ENCODE measurements at regions not wholly inside any gene's neighbourhood (a gene's known extent, or its start where the extent isn't known, plus 50 kb on each side); places are given as distances from the start of the nearest gene placed in this dataset.

DNA sequence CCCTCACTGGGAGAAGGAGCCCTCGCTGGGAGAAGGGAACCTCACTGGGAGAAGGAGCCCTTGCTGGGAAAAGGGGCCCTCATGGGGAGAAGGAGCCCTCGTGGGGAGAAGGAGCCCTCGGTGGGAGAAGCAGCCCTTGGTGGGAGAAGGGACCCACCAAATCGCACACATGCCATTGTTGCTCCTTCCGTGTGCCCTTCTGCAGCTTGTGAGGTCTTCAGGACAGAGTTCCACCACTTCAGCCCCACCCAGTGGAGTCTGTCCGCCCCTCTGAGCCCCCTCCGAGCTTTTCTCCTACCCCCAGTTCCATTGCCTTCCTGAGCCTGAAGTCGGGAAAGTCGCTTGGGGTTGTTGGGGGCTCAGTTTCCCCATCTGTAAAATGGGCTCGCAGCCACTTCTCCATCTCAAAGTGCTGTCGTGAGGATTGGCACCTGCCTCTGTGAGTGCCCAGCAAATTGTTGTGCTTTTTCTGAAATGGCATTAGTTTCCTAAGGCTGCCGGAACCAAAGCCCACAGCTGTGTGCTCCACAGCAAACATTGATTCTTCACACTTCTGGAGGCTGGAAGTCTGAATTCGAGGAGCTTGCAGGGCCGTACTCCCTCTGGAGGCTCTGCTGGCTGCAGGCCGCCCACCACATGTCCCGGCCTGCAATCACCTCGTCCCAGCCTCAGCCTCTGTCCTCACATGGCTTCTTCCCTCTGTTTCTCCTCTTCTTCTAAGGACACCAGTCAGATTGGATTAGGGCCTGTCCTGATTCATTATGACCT lies 124.7 kb upstream of the PMEPA1 start:
- TF ChIP-seq, protein P1, sequence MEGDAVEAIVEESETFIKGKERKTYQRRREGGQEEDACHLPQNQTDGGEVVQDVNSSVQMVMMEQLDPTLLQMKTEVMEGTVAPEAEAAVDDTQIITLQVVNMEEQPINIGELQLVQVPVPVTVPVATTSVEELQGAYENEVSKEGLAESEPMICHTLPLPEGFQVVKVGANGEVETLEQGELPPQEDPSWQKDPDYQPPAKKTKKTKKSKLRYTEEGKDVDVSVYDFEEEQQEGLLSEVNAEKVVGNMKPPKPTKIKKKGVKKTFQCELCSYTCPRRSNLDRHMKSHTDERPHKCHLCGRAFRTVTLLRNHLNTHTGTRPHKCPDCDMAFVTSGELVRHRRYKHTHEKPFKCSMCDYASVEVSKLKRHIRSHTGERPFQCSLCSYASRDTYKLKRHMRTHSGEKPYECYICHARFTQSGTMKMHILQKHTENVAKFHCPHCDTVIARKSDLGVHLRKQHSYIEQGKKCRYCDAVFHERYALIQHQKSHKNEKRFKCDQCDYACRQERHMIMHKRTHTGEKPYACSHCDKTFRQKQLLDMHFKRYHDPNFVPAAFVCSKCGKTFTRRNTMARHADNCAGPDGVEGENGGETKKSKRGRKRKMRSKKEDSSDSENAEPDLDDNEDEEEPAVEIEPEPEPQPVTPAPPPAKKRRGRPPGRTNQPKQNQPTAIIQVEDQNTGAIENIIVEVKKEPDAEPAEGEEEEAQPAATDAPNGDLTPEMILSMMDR (IDR thresholded peaks at IDR 0.05): no peak
- no peaks in the 10 kb centered on the region for H3K27me3 ChIP-seq
- no peaks in the 10 kb centered on the region for H3K36me3 ChIP-seq
- H3K4me1 ChIP-seq: no peaks in the 10 kb centered on the region
- no peak overlapping the region for H3K27ac ChIP-seq
- H3K4me3 ChIP-seq: no peak overlapping the region
- no peaks in the 10 kb centered on the region for H3K9me3 ChIP-seq
- no peak for DNase-seq (ENCODE audit: low spot score)

GRCh38 chr20:57831993-57832585 lies 122.3 kb upstream of the PMEPA1 start:
- no peaks in the 10 kb centered on the region for H3K36me3 ChIP-seq
- H3K27me3 ChIP-seq: no peaks in the 10 kb centered on the region
- H3K4me1 ChIP-seq: no peaks in the 10 kb centered on the region
- TF ChIP-seq, protein P1 (IDR thresholded peaks at IDR 0.05): no peak
- H3K27ac ChIP-seq: no peak overlapping the region
- H3K4me3 ChIP-seq: no peak overlapping the region
- H3K9me3 ChIP-seq: no peaks in the 10 kb centered on the region
- no peak for DNase-seq (ENCODE audit: low spot score)

DNA sequence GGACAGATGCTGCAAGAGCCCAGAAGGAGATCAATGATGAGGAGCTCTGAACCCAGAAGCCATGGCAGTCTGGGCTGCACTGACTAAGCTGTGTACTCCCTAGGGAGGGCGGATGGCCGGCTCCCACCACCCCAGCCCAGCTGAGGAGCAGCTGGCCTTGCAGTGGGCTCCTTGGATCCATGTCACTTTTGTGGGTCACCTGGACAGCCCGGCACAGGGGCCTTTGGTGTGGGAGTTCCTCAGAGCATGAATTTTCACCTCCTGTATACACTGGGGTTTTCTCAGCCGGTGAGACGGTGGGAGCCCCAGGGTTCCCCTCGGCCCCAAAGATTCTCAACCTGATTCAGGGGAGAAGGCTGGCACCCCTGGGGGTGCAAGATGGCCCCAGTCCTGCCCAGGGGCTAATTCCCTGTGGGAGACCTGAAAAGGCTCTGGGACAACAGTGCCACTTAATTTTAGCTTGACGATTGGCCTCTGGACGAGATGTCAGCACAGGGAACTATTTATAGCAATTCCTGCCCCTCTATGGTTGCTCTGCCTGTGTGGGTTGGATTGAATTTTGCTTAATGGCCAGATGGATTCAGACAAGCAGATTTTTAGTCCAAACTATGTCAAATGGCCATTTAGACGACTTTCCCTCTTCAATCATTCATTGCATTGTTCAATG lies 121.6 kb upstream of the PMEPA1 start:
- TF ChIP-seq, protein P1 (IDR thresholded peaks at IDR 0.05): no peak
- H3K36me3 ChIP-seq: no peaks in the 10 kb centered on the region
- no peak overlapping the region for H3K4me3 ChIP-seq
- no peaks in the 10 kb centered on the region for H3K27me3 ChIP-seq
- no peak for DNase-seq (ENCODE audit: low spot score)
- no peaks in the 10 kb centered on the region for H3K4me1 ChIP-seq
- no peak overlapping the region for H3K27ac ChIP-seq
- H3K9me3 ChIP-seq: no peaks in the 10 kb centered on the region

DNA sequence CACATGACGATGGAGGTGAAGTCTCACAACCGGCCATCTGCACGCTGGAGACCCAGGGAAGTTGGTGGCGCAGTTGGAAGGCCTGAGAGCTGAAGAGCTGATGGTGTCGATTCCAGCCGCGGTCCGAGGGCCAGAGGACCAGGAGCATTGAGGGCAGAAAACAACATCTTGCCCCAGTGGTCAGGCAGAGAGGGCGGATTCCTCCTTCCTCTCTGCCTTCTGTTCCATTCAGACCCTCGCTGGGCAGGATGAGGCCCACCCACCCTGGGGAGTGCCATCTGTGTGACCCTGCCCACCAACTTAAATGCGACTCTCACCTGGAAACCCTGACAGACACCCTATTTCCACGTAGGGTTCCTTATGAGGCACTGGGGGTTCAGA lies 120.7 kb upstream of the PMEPA1 start:
- H3K27ac ChIP-seq: no peak overlapping the region
- DNase-seq (ENCODE audit: low spot score): no peak
- no peaks in the 10 kb centered on the region for H3K27me3 ChIP-seq

DNA sequence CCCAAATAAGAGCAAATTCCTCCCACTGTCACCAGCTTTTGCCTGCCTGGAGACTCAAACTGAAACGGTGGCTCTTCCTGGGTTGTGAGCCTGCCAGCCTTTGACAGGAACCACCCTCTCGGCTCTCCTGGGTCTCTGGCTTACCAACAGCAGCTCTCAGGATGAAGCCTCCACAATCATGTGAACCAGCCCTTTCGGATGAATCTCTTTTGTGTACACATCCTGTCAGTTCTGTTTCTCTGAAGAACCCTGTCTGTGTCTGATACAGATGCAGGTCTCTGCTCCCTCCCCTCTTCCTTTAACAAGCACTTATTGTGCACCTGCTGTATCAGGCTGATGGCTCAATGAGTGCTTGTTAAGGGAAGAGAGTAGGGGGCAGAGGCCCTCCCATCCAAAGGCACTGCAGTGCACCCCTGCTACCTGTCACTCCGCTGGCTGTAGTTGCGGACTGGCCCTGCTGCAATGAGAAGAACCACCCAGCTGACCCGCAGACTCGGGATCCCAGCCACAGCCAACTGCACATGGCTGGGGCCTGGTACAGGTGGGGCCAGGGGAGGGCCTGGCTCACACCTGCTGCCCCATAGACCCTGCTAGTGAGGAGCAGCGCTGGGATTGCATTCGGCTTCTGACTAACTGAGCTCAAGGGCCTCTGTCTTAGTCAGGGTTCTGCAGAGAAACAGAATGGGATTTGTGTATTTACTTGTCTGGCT lies 120.1 kb upstream of the PMEPA1 start:
- H3K4me1 ChIP-seq: no peaks in the 10 kb centered on the region

More for the DNA sequence above, 120.7 kb upstream of the PMEPA1 start:
- Histone ChIP-seq H3K4me3 (no peak overlapping the region), H3K36me3 (no peaks in the 10 kb centered on the region), H3K9me3 (no peaks in the 10 kb centered on the region), H3K4me1 (no peaks in the 10 kb centered on the region)
- TF ChIP-seq, protein P1 (IDR thresholded peaks at IDR 0.05): no peak

More for the DNA sequence above, 120.1 kb upstream of the PMEPA1 start:
- TF ChIP-seq, protein P1 (IDR thresholded peaks at IDR 0.05): no peak
- no peak for DNase-seq (ENCODE audit: low spot score)
- Histone ChIP-seq H3K9me3 (no peaks in the 10 kb centered on the region), H3K27ac (no peak overlapping the region), H3K36me3 (no peaks in the 10 kb centered on the region), H3K4me3 (no peak overlapping the region), H3K27me3 (no peaks in the 10 kb centered on the region)
